Osteocyte (in vitro differentiated cells): ENCODE measurements at regions not wholly inside any gene's neighbourhood (a gene's known extent, or its start where the extent isn't known, plus 50 kb on each side); places are given as distances from the start of the nearest gene placed in this dataset.

ENCODE experiments used
- DNase-seq: peaks from one replicate; pipeline ENCODE4 v3.0.0; 2021; ENCODE audit warnings: mixed read lengths; ENCODE audit not compliant: unreplicated experiment; ENCODE audit errors: extremely low spot score
- H3K27ac Mint-ChIP-seq: one replicate; pipeline ENCODE4 v1.8.0; 2021; ENCODE audit warnings: mild to moderate bottlenecking, mixed read lengths; ENCODE audit not compliant: unreplicated experiment
- H3K27me3 Mint-ChIP-seq: one replicate; pipeline ENCODE4 v1.8.0; 2021; ENCODE audit warnings: mixed read lengths; ENCODE audit not compliant: unreplicated experiment
- H3K36me3 Mint-ChIP-seq: one replicate; pipeline ENCODE4 v1.8.0; 2021; ENCODE audit warnings: mixed read lengths; ENCODE audit not compliant: unreplicated experiment
- H3K4me1 Mint-ChIP-seq: one replicate; pipeline ENCODE4 v1.8.0; 2021; ENCODE audit warnings: mixed read lengths; ENCODE audit not compliant: unreplicated experiment
- H3K4me3 Mint-ChIP-seq: one replicate; pipeline ENCODE4 v1.8.0; 2021; ENCODE audit warnings: mild to moderate bottlenecking, moderate library complexity, mixed read lengths; ENCODE audit not compliant: unreplicated experiment
- H3K9me3 Mint-ChIP-seq: one replicate; pipeline ENCODE4 v1.8.0; 2021; ENCODE audit warnings: mixed read lengths; ENCODE audit not compliant: unreplicated experiment
- TF ChIP-seq, protein P1 (sequence below): fragments of 200-600 bp; sonication (generic); IDR thresholded peaks from 2 replicates; pipeline ENCODE4 v1.5.0; 2021; ENCODE audit warnings: antibody characterized with exemption, mild to moderate bottlenecking, moderate library complexity

DNA sequence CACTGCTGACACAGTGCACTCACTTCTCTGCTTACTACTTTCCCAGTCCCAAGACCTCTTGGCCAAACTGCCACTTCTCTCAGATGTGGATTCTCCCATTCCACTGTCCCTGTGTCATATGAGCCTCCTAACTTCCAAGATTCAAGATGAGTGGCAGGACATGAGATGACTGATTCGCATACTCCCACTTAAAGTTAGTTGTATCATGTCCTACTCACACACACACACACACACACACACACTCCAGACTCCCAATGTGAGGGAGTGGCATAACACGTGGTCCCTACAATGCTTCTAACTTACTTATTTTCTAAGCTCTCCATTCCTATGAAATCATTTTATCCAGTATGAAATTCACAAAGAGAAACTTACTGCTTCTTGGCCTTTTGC, 67.0 kb upstream of the CAV2 start:
- peak overlapping the region; percentile 7 for H3K27ac Mint-ChIP-seq
- H3K4me3 Mint-ChIP-seq: no peak overlapping the region
- H3K27me3 Mint-ChIP-seq: no peaks in the 10 kb centered on the region
- peaks cover 41% of the 10 kb centered on the region for H3K4me1 Mint-ChIP-seq
- no peak for DNase-seq
- H3K36me3 Mint-ChIP-seq: no peaks in the 10 kb centered on the region
- TF ChIP-seq, protein P1, sequence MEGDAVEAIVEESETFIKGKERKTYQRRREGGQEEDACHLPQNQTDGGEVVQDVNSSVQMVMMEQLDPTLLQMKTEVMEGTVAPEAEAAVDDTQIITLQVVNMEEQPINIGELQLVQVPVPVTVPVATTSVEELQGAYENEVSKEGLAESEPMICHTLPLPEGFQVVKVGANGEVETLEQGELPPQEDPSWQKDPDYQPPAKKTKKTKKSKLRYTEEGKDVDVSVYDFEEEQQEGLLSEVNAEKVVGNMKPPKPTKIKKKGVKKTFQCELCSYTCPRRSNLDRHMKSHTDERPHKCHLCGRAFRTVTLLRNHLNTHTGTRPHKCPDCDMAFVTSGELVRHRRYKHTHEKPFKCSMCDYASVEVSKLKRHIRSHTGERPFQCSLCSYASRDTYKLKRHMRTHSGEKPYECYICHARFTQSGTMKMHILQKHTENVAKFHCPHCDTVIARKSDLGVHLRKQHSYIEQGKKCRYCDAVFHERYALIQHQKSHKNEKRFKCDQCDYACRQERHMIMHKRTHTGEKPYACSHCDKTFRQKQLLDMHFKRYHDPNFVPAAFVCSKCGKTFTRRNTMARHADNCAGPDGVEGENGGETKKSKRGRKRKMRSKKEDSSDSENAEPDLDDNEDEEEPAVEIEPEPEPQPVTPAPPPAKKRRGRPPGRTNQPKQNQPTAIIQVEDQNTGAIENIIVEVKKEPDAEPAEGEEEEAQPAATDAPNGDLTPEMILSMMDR: no peak
- peaks cover 3% of the 10 kb centered on the region for H3K9me3 Mint-ChIP-seq

DNA sequence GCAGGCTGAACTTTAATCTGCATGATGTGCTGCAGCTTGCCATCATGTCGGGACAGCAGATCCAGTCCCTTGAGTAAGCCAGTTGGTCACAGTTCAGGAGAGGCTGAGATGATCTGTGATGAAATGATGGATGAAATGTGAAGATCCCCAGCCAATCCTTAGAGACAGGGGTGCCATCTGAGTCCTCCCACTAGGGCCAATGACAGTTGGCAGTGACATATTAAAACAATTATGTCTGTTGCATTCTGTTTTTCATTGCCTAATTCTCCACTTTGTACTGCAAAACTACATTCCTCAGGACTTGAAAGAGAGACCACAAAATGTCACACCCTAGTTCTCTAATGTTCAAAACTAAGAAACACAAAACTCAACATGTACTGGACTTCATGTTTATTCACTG, 66.3 kb upstream of the CAV2 start:
- H3K4me1 Mint-ChIP-seq: peaks cover 44% of the 10 kb centered on the region
- peaks cover 3% of the 10 kb centered on the region for H3K9me3 Mint-ChIP-seq
- H3K4me3 Mint-ChIP-seq: no peak overlapping the region

DNA sequence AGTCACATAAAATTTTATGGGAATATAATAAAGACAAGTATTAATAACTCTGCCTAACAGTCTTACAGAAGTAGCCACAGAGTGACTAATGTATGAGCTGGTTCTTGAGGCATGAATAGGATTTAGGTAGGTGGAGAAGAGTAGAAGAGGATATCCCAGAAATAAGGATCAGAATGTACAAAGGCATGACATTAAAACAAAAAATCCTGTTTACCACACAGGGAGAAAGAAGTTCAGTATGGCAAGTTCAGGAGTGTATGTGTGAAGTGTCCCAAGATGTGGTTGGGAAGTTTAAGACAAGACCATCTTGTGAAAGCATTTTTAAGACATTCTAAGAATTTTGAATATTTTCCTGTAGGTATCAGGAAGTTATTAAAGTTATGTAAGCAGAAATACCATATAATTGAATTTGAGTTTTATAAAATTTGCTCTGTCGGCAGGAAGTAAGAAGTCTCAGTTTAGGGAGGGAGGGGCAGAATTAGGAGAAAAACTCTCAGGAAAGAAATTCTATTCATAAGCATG, 64.7 kb upstream of the CAV2 start:
- Mint-ChIP-seq H3K4me1 (peaks cover 52% of the 10 kb centered on the region), H3K27ac (peak overlapping the region; percentile 83), H3K9me3 (no peaks in the 10 kb centered on the region), H3K36me3 (no peaks in the 10 kb centered on the region), H3K4me3 (peak overlapping the region; percentile 2), H3K27me3 (no peaks in the 10 kb centered on the region)
- TF ChIP-seq, protein P1: no peak
- DNase-seq: no peak

More for the DNA sequence above, 66.3 kb upstream of the CAV2 start:
- H3K27me3 Mint-ChIP-seq: no peaks in the 10 kb centered on the region
- TF ChIP-seq, protein P1: no peak
- no peaks in the 10 kb centered on the region for H3K36me3 Mint-ChIP-seq
- no peak for DNase-seq
- peak overlapping the region; percentile 83 for H3K27ac Mint-ChIP-seq

DNA sequence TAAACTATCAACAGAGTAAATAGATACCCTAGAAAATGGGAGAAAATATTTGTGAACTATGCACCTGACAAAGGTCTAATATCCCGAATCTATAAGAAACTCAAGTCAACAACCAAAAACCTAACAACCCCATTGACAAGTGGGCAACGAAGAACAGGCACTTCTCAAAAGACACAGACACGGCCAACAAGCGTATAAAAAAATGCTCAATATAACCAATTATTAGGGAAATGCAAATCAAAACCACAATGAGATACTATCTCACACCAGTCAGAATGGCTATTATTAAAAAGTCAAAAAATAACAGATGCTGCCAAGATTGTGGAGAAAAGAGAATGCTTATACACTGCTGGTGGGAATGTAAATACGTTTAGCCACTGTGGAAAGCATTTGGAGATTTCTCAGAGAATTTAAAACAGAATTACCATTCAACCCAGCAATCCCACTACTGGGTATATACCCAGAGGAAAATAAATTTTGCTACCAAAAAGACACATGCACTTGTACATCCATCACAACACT, 63.2 kb upstream of the CAV2 start:
- TF ChIP-seq, protein P1: no peak
- Mint-ChIP-seq H3K27me3 (no peaks in the 10 kb centered on the region), H3K36me3 (no peaks in the 10 kb centered on the region), H3K9me3 (no peaks in the 10 kb centered on the region), H3K27ac (peak overlapping the region; percentile 83), H3K4me3 (no peak overlapping the region), H3K4me1 (peaks cover 65% of the 10 kb centered on the region)
- no peak for DNase-seq

DNA sequence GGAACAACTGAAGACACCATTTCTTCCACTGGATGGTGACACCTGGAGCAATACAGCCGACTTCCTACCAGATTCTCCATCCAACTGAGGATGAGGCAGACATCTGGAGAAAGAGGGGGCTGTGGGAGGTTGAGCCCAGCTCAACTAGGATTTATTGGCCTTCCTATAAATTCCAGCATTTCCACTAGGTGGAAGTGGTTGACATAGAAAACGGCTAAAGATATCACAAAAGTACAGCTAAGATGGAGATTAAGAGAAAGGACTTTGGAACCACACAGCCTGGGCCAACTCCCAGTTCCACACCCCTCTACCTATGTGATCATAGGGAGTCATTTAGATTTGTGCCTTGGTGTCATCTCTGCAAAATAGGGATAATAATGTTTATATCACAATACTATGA, 61.3 kb upstream of the CAV2 start:
- H3K4me3 Mint-ChIP-seq: no peak overlapping the region
- no peaks in the 10 kb centered on the region for H3K9me3 Mint-ChIP-seq
- H3K36me3 Mint-ChIP-seq: no peaks in the 10 kb centered on the region
- TF ChIP-seq, protein P1: peak; percentile 43
- H3K27ac Mint-ChIP-seq: peak overlapping the region; percentile 36
- H3K4me1 Mint-ChIP-seq: peaks cover 76% of the 10 kb centered on the region
- no peak for DNase-seq
- no peaks in the 10 kb centered on the region for H3K27me3 Mint-ChIP-seq
